ENCODE measurements at regions not wholly inside any gene's neighbourhood (a gene's known extent, or its start where the extent isn't known, plus 50 kb on each side); places are given as distances from the start of the nearest gene placed in this dataset.

- no peak for TF ChIP-seq POLR2A (IDR thresholded peaks at IDR 0.05)
- TF ChIP-seq, protein P1, sequence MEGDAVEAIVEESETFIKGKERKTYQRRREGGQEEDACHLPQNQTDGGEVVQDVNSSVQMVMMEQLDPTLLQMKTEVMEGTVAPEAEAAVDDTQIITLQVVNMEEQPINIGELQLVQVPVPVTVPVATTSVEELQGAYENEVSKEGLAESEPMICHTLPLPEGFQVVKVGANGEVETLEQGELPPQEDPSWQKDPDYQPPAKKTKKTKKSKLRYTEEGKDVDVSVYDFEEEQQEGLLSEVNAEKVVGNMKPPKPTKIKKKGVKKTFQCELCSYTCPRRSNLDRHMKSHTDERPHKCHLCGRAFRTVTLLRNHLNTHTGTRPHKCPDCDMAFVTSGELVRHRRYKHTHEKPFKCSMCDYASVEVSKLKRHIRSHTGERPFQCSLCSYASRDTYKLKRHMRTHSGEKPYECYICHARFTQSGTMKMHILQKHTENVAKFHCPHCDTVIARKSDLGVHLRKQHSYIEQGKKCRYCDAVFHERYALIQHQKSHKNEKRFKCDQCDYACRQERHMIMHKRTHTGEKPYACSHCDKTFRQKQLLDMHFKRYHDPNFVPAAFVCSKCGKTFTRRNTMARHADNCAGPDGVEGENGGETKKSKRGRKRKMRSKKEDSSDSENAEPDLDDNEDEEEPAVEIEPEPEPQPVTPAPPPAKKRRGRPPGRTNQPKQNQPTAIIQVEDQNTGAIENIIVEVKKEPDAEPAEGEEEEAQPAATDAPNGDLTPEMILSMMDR (IDR thresholded peaks at IDR 0.05) = no peak
Observed at GRCh38 chr7:79563821-79564522, 110.5 kb upstream of the MAGI2 start.

All from uterus (tissue), 2 donors.